ENCODE measurements at regions not wholly inside any gene's neighbourhood (a gene's known extent, or its start where the extent isn't known, plus 50 kb on each side); places are given as distances from the start of the nearest gene placed in this dataset.

DNA sequence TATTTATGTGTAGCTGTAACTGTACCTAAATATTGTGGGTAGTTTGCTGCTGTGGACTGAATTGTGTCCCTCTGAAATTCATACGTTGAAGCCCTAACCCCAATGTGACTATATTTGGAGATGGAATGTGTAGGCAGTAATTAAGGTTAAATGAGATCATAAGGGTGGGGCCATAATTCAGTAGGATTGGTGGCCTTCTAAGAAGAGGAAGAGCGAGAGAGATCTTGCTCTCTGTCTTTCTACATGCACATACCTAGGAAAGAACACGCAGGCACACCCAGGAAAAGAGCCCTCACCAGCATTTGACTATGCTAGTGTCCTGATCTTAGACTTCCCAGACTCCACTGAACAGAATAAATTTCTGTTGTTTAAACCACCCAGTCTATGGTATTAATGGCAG, 67.6 kb upstream of the CFAP20DC start:
- DNase-seq, result no peak

DNA sequence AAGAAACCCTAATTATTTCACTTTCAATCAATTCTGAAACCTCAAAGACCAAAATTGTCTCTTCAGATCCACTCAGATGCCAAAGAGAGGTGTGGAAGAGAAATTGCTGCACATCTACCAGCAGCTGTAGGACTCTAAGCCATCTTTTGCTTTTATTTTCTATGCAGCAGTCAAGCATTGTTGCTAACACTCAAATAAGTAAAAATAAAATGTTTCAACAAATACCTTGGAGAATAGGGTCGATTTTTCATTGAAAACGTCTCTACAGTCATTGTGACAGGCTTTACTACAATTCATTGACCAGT, 66.4 kb upstream of the CFAP20DC start:
- DNase-seq, result no peak

DNA sequence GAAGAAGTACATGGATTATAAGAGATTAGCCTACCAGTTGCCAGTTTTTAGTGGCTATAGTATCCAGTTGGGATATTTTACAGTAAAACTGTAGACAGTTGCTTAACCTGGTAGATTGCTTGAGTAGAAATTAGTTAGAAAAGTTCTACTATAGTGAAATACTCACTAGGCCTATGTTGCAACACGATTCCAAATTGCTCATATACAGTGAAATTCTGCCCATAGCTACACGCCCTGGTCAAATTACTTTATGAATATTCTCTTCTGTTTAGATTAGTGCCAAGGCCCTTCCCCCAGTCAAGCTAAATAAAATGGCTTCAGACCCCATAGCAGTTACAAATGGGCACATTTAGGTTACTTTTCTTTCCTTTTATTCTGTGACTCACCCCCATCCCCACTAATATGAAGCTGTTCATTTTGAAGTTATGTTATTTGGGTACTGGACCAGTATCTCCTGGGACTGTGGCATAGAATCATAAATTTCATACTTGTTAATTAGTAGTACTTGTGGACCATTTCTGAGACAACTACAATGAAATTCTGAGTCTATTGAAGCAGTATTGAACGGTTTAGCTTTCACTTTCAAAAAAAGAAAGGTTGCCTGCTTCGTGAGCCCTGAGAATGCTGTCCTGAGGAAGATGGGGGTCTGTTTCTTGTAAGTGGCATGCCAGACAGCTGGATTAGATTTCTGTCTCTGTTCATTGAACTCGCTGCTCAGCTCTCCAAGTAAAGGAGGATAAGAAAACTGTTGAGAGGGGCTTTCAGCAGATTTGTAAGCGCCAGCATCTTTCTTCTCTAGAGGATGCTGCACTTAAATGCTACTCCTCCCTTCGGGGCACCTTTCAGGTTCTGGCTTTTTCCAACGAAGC, 65.8 kb upstream of the CFAP20DC start:
- no peak for DNase-seq

DNA sequence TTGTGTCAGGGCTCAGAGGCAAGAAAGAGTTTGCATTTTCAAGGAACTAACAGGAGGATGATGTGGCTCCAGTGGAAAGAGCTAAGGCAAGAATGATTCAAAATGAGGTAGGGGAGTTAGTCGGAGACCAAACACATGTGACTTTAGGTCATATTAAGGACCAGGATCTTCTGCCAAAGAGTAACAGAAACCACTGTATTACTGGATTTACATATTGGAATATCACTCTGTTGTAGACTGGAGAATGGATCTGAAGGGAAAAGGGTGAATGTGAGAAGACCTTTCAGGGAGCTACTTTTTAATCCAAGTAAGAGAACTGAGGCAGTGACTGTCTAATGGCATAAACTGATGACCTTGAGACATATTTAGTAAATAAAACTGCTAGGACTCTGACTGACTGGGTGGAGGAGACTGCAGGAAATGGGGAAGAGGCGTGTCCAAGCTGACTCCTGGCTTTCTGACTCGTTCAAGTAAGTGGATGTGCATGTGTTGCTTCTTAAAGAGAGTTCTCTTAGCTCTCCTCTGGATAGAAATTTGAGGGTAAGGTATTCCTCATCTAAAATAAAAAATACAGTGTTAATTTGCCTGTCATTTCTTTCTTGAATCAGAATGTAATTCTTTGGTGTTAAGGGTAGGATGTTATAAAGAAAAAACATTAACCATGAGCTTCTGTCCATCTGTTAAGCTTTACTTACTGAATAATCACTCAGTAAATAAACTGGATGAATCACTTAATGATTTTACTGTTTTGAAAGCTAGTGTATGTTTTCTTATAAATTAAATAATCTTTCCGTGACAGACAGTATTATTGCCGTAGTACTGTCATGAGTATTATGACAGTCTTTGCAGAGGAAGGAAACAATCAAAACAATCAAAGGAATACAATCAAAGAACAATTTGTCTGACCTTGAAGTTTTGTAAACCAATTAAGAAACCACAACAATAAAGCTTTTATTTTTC, 58.3 kb upstream of the CFAP20DC start:
- no peak for DNase-seq

DNA sequence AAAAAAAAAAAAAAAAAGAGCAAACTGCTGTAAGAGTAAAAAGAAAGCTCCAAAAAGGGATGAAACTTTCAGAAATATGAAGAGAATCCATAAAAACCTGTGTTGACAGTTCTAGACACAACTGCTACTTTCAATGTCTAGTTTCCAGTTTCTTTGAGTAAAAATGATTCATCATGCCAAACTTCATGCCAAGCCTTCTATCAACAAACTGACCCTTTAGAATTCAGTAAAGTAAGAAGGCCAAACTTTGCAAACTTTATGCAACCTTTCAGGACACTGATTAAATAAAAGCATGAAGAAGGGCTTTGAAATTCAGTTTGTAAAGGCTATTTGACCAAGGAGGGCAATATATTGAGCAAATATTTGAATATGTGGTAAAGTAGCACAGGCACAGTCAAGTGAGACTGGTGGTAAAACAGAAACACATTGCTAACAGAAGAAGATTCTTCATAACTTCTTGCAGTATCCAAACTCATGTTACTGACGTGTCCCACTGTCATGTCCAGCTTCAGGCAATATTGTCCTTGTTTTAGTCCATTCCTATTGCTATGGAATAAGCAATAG, 56.3 kb upstream of the CFAP20DC start:
- DNase-seq, result no peak

DNA sequence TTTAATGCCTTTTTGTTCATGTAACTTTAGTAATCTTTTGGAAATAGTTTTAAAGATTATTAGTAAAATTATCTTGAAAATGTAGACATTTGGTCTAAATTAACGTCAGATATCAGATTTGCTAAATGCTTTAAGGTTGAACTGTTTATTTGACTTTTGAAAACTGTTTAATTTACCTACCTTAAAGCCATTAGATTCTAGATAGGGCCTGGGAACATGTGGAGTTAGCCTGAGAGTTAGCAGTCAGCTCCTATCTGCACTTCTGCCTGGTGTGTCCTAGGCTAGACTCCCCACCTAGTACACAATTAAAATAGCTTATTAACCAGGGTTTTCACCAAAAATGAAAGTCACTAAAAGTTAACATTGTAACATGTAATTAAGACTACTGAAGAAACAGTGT, 53.7 kb upstream of the CFAP20DC start:
- DNase-seq, result no peak

DNA sequence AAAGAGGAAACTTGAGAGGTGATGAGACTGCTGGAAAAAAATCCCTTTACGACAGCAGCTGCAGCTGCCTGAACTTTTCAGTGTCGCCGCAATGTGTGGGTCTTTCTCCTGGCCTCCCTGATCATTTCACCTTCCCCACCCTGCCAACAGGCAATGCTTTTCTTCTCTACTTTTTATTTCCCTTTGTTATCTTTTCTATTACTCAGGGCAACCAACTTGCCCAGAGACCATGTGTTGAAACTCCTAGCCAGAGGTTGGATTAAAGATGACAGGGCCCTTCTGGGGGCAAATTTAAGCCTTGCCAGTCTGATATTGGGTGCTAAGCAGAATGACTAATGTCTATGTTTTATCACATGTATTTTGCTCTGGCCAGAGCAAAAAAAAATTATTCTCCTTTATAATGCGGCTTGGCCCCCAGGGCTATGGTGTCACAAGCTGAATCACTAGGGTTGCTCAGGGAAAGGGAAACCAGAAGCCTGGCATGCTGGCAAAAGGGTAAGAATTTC, 51.5 kb upstream of the CFAP20DC start:
- DNase-seq, result no peak
